Sigmoid colon (tissue), 4 donors: ENCODE measurements at regions not wholly inside any gene's neighbourhood (a gene's known extent, or its start where the extent isn't known, plus 50 kb on each side); places are given as distances from the start of the nearest gene placed in this dataset.

Experiments used
- CTCF ChIP-seq, 4 experiments: fragments of 450-650 bp in 3 of 4; fragments of 200-600 bp in 1 of 4; IDR thresholded peaks; one replicate each; pipeline ENCODE4 v1.5.1; 2016 to 2019; ENCODE audit warnings: antibody characterized with exemption in 4 of 4, mild to moderate bottlenecking in 3 of 4, moderate library complexity in 2 of 4
- EP300 ChIP-seq, 4 donors: sonication (generic); formaldehyde crosslinking; IDR thresholded peaks; one replicate each; pipeline ENCODE4 v1.6.1; 2017; ENCODE audit warnings: antibody characterized with exemption in 4 of 4

GRCh38 chrX:15098505-15098904 lies 171.4 kb downstream of the ASB9 start:
- TF ChIP-seq EP300 (IDR thresholded peaks at IDR 0.05) (no peak), CTCF (IDR thresholded peaks at IDR 0.05) (no peak)
